ENCODE measurements at regions not wholly inside any gene's neighbourhood (a gene's known extent, or its start where the extent isn't known, plus 50 kb on each side); places are given as distances from the start of the nearest gene placed in this dataset.

DNA sequence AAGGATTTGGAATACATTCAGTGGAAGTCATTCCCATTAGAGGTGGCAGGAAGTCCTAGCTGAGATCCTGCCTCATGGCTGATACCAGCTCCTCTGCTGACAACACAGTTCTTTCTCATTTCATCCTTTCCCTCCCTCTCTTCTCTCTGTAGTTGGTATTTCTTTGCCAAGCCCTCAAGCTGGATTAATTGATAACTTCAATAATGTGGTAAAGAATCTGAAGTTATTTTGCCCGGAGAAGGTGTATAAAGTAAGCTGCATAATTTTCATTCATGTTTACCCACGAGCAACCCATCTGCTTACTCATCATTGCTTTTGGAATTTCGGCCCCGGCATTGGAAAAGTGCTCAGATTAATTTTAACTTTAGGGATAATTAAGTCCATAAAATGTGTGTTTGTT is 85.2 kb upstream of the PLPP4 start:
- Mint-ChIP-seq H3K36me3 (ENCODE audit: low read depth) (no peaks in the 10 kb centered on the region), H3K9me3 (ENCODE audit: low read depth) (no peaks in the 10 kb centered on the region), H3K27me3 (ENCODE audit: low read depth) (peaks cover 20% of the 10 kb centered on the region), H3K4me1 (ENCODE audit: low read depth) (no peaks in the 10 kb centered on the region), H3K4me3 (ENCODE audit: unreplicated experiment) (no peak overlapping the region), H3K27ac (ENCODE audit: unreplicated experiment) (no peak overlapping the region)
- no peak for DNase-seq (ENCODE audit: low spot score)
- TF ChIP-seq, protein P1, sequence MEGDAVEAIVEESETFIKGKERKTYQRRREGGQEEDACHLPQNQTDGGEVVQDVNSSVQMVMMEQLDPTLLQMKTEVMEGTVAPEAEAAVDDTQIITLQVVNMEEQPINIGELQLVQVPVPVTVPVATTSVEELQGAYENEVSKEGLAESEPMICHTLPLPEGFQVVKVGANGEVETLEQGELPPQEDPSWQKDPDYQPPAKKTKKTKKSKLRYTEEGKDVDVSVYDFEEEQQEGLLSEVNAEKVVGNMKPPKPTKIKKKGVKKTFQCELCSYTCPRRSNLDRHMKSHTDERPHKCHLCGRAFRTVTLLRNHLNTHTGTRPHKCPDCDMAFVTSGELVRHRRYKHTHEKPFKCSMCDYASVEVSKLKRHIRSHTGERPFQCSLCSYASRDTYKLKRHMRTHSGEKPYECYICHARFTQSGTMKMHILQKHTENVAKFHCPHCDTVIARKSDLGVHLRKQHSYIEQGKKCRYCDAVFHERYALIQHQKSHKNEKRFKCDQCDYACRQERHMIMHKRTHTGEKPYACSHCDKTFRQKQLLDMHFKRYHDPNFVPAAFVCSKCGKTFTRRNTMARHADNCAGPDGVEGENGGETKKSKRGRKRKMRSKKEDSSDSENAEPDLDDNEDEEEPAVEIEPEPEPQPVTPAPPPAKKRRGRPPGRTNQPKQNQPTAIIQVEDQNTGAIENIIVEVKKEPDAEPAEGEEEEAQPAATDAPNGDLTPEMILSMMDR (IDR thresholded peaks at IDR 0.05) = no peak

DNA sequence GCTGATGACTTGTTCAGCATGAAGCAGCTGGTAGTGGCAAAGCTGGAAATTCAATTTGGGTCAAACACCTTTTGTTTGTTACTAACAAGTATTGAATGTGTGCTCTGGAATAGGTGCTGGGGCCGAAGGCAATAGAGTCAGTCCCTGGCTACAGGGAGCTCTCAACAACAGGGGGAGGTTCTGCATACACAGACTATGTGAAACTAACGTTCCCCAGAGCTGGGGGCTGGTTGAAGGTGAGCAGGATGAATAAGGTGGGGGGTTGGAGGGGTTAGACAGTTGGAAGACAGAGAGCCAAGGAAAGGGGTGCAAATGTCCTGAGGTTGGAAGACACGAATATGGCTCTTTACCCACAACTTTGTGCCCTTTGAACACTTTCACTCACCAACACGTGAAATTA is 84.1 kb upstream of the PLPP4 start:
- Mint-ChIP-seq H3K4me3 (ENCODE audit: unreplicated experiment) (no peak overlapping the region), H3K36me3 (ENCODE audit: low read depth) (no peaks in the 10 kb centered on the region), H3K27ac (ENCODE audit: unreplicated experiment) (no peak overlapping the region), H3K4me1 (ENCODE audit: low read depth) (no peaks in the 10 kb centered on the region), H3K27me3 (ENCODE audit: low read depth) (peaks cover 22% of the 10 kb centered on the region), H3K9me3 (ENCODE audit: low read depth) (no peaks in the 10 kb centered on the region)
- TF ChIP-seq, protein P1 (IDR thresholded peaks at IDR 0.05) = no peak
- no peak for DNase-seq (ENCODE audit: low spot score)

DNA sequence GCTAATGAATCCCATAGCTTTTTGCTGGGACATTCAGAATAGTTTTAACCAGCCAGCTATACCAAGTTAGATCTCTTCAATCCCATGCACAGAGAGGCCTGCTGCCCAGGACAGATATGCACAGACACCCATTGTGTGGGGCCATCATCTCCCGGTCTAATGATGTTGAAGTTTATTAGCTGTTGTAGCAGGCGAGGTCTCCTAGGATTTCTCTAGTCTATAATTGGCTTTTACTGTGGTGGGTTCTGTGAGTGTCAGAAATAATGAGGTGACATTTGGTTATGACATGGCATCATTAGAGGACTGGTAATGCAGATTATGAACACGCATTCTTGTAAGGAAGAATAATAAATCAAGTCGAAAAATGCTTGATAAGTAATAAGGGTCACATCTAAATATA is 81.4 kb upstream of the PLPP4 start:
- TF ChIP-seq, protein P1 (IDR thresholded peaks at IDR 0.05) = no peak
- H3K27ac Mint-ChIP-seq (ENCODE audit: unreplicated experiment) = no peak overlapping the region
- no peaks in the 10 kb centered on the region for H3K4me1 Mint-ChIP-seq (ENCODE audit: low read depth)
- DNase-seq (ENCODE audit: low spot score) = no peak
- peaks cover under 1% of the 10 kb centered on the region for H3K9me3 Mint-ChIP-seq (ENCODE audit: low read depth)
- no peaks in the 10 kb centered on the region for H3K36me3 Mint-ChIP-seq (ENCODE audit: low read depth)
- H3K27me3 Mint-ChIP-seq (ENCODE audit: low read depth) = peaks cover 11% of the 10 kb centered on the region
- H3K4me3 Mint-ChIP-seq (ENCODE audit: unreplicated experiment) = no peak overlapping the region

DNA sequence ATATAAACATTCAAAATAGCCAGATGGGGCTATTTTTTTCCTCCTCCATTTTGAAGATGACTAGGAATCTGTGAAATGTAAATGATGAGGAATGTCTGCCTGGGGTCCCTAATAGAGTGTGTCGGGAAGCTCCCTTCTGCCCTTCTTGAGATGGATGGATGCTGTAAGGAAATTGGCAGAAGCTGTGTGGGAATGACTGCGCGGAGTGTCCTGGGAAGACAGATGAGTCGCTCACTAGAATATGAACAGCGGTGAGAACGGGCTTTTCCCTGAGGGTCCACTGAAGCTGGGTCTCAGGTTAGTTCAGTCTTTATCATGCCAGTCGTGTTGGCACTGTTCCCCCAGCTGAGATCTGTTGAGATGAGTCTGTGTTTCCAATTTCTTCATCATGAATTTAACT is 75.1 kb upstream of the PLPP4 start:
- no peak overlapping the region for H3K27ac Mint-ChIP-seq (ENCODE audit: unreplicated experiment)
- TF ChIP-seq, protein P1 (IDR thresholded peaks at IDR 0.05) = no peak
- H3K36me3 Mint-ChIP-seq (ENCODE audit: low read depth) = no peaks in the 10 kb centered on the region
- H3K9me3 Mint-ChIP-seq (ENCODE audit: low read depth) = peaks cover 3% of the 10 kb centered on the region
- peaks cover 1% of the 10 kb centered on the region for H3K27me3 Mint-ChIP-seq (ENCODE audit: low read depth)
- peaks cover under 1% of the 10 kb centered on the region for H3K4me1 Mint-ChIP-seq (ENCODE audit: low read depth)
- no peak overlapping the region for H3K4me3 Mint-ChIP-seq (ENCODE audit: unreplicated experiment)
- DNase-seq (ENCODE audit: low spot score) = no peak

DNA sequence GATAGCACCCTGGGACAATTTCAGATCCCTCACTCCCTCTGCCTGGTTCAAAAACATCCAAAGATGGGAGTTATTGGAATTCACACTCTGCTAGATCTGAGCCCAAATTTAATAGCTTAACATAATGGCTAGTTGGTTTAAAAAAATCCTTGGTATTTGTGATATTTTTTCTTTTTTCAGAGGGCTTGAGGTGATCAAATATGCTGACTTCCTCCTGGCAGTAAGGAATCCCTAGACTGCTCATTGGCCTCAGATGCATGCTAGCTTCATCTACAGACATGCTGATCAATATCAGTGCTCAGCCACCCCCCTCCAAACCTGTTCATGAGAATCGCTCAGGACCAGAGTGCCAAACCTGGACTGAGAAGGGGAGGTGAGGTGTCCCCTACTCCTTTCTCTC is 74.7 kb upstream of the PLPP4 start:
- Mint-ChIP-seq H3K4me3 (ENCODE audit: unreplicated experiment) (no peak overlapping the region), H3K36me3 (ENCODE audit: low read depth) (no peaks in the 10 kb centered on the region), H3K27ac (ENCODE audit: unreplicated experiment) (no peak overlapping the region), H3K4me1 (ENCODE audit: low read depth) (peaks cover 5% of the 10 kb centered on the region), H3K9me3 (ENCODE audit: low read depth) (peaks cover 3% of the 10 kb centered on the region), H3K27me3 (ENCODE audit: low read depth) (peaks cover 1% of the 10 kb centered on the region)
- DNase-seq (ENCODE audit: low spot score) = no peak
- TF ChIP-seq, protein P1 (IDR thresholded peaks at IDR 0.05) = no peak

All from chondrocyte (in vitro differentiated cells).